Gastroesophageal sphincter (tissue), 3 donors: ENCODE measurements at regions not wholly inside any gene's neighbourhood (a gene's known extent, or its start where the extent isn't known, plus 50 kb on each side); places are given as distances from the start of the nearest gene placed in this dataset.

Experiments
- POLR2A ChIP-seq, 2 donors: fragments of 450-650 bp; IDR thresholded peaks; one replicate each; pipeline ENCODE4 v1.6.1; 2017; ENCODE audit warnings: antibody characterized with exemption in 2 of 2, mild to moderate bottlenecking in 2 of 2, moderate library complexity in 1 of 2
- TF ChIP-seq, protein P1 (sequence below), 4 experiments: fragments of 200-600 bp in 2 of 4; fragments of 450-650 bp in 2 of 4; sonication (generic) in 1 of 4; IDR thresholded peaks; one replicate each; pipeline ENCODE4 v1.5.1; 2017 to 2019; ENCODE audit warnings: antibody characterized with exemption in 4 of 4, mild to moderate bottlenecking in 2 of 4, moderate library complexity in 2 of 4

DNA sequence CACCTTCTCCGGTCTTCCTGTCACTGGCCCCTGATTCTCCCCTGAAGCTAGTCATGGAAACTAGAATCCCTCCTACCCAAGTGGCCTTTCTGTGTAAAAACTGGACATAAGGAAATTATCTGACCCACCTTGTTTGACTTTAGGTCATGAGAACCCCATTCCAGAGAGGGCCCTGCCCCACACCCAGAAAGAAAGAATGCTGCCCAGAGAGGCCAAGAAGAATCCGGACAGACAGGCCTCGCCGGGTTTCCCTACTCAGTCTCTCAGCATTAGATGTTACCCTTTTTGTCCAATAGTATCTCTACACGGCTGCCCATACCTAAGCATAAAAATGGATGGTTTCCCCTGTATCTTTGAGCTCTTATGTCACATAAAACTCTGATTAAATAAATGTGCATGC, 83.3 kb upstream of the HELT start:
- TF ChIP-seq, protein P1, sequence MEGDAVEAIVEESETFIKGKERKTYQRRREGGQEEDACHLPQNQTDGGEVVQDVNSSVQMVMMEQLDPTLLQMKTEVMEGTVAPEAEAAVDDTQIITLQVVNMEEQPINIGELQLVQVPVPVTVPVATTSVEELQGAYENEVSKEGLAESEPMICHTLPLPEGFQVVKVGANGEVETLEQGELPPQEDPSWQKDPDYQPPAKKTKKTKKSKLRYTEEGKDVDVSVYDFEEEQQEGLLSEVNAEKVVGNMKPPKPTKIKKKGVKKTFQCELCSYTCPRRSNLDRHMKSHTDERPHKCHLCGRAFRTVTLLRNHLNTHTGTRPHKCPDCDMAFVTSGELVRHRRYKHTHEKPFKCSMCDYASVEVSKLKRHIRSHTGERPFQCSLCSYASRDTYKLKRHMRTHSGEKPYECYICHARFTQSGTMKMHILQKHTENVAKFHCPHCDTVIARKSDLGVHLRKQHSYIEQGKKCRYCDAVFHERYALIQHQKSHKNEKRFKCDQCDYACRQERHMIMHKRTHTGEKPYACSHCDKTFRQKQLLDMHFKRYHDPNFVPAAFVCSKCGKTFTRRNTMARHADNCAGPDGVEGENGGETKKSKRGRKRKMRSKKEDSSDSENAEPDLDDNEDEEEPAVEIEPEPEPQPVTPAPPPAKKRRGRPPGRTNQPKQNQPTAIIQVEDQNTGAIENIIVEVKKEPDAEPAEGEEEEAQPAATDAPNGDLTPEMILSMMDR (IDR thresholded peaks at IDR 0.05) = no peak
- TF ChIP-seq POLR2A (IDR thresholded peaks at IDR 0.05) = no peak
